Neural progenitor cell (in vitro differentiated cells): ENCODE measurements at regions not wholly inside any gene's neighbourhood (a gene's known extent, or its start where the extent isn't known, plus 50 kb on each side); places are given as distances from the start of the nearest gene placed in this dataset.

Source experiments
- EZH2 ChIP-seq: fragments of 200-600 bp; sonication (generic); IDR thresholded peaks from 2 replicates; pipeline ENCODE4 v1.6.1; 2017; ENCODE audit warnings: antibody characterized with exemption, mild to moderate bottlenecking, moderate library complexity
- EZH2phosphoT487 ChIP-seq: fragments of 200-600 bp; sonication (generic); IDR thresholded peaks from 2 replicates; pipeline ENCODE4 v1.6.1; 2017; ENCODE audit warnings: antibody characterized with exemption
- TF ChIP-seq, protein P1 (sequence below): fragments of 200-600 bp; sonication (generic); IDR thresholded peaks from 2 replicates; pipeline ENCODE4 v1.5.1; 2017; ENCODE audit warnings: antibody characterized with exemption, mild to moderate bottlenecking

DNA sequence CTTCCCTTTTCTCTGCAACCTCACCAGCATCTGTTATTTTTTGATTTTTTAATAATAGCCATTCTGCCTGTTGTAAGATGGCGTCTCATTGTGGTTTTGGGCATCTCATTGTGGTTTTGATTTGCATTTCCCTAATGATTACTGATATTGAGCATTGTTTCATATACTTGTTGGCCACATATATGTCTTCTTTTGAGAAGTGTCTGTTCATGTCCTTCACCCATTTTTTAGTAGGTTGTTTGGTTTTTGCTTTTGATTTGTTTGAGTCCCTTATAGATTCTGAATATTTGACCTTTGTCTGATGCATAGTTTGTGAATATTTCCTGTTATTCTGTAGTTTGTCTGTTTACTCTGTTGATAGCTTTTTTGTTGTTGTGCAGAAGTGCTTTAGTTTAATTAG, 312.2 kb upstream of the TBC1D5 start:
- TF ChIP-seq, protein P1, sequence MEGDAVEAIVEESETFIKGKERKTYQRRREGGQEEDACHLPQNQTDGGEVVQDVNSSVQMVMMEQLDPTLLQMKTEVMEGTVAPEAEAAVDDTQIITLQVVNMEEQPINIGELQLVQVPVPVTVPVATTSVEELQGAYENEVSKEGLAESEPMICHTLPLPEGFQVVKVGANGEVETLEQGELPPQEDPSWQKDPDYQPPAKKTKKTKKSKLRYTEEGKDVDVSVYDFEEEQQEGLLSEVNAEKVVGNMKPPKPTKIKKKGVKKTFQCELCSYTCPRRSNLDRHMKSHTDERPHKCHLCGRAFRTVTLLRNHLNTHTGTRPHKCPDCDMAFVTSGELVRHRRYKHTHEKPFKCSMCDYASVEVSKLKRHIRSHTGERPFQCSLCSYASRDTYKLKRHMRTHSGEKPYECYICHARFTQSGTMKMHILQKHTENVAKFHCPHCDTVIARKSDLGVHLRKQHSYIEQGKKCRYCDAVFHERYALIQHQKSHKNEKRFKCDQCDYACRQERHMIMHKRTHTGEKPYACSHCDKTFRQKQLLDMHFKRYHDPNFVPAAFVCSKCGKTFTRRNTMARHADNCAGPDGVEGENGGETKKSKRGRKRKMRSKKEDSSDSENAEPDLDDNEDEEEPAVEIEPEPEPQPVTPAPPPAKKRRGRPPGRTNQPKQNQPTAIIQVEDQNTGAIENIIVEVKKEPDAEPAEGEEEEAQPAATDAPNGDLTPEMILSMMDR, result no peak
- TF ChIP-seq EZH2 (no peak), EZH2phosphoT487 (no peak)
